GM21619 (cell line): ENCODE measurements at regions not wholly inside any gene's neighbourhood (a gene's known extent, or its start where the extent isn't known, plus 50 kb on each side); places are given as distances from the start of the nearest gene placed in this dataset.
"Not testable (repeated sequence)": the region's sequence is repeated elsewhere in the genome, so short reads cannot be mapped to it uniquely, and the experiment has no call there.

Experiments
- ATAC-seq: cut with Tn5 transposase; IDR thresholded peaks from one replicate; pipeline ENCODE4 v1.9.1; 2021; ENCODE audit not compliant: unreplicated experiment

DNA sequence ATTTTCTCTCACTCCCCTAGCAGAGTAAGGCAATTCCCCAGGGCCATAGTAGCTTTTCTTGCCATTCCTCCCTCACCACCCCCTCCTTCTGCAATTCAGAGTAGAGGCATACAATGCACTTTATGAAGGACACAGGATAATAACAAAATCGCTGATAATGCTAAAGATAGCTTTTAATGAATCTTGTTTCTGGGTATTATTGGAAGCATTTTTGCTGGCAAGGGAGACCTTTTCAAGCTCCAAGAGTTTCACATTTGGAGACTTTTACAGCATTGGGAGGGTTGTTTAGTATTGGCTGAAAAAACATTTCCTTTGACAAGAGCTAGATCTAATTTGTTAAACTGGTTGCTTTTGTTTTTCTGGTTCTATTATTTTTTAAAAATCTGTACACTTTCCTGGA is 573.0 kb upstream of the C16orf82 start:
- no peak for ATAC-seq

DNA sequence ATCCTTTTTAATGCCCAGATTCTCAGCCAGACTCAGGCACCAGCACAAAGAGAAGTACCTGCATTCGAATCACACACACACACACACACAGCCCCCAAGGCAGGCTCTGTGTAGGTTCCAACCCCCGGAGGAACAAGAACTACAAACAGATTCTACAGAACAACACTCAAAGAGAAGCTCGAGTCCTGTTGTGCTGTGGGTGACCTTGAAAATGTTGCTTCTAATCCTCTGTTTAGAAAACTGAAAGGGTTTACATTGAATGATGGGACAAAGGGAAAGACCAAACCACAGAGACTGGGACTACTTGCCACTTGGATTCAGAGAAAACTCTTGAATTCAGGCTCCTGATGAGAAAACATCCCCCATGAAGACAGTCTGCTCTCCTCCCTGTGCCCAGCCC is 568.8 kb upstream of the C16orf82 start:
- ATAC-seq, result no peak

DNA sequence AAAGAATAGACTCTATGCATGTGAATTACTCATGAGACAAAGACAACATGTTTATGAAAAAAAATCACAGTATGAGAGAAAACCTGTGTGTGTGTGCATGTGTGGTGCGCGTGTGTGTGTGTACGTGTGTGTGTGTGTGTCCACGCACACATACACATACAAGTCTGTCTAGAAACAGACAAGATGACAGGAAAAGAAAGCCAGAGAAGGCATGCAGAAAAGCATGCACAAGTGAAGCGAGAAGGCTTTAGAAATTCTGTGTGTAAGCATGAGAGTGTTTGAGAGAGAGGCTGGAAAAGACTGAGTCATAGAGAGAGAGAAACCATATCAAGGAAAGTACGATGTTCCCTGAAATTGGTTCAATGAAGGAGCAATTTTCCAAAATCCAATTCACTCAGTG is 566.4 kb upstream of the C16orf82 start:
- ATAC-seq, result no peak

- no peak for ATAC-seq
These were observed 561.2 kb upstream of the C16orf82 start for GRCh38 chr16:26505496-26505895.

GRCh38 chr16:26508946-26509345 is 557.8 kb upstream of the C16orf82 start:
- ATAC-seq, result not testable (repeated sequence)

DNA sequence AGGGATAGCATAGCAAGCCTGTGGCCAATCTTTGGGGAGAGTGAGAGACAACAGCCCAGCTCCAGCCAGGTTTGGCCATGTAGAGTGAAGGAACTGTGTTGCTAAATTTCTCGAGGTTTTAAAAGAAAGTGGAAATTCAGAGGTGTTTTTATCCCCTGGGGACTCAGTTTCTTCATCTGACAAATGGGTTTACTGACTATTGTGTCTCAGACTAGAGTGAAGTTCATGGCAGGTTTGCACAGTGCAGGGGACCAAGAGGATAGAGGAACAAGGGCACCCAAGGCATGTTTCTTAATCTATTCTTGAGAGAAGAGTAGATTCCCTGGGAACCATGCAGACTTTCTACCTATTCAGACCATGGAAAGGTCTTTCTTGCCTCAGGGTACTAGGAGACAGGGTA is 555.8 kb upstream of the C16orf82 start:
- no peak for ATAC-seq

- ATAC-seq, result no peak
These were observed 555.3 kb upstream of the C16orf82 start for GRCh38 chr16:26511463-26511862.

DNA sequence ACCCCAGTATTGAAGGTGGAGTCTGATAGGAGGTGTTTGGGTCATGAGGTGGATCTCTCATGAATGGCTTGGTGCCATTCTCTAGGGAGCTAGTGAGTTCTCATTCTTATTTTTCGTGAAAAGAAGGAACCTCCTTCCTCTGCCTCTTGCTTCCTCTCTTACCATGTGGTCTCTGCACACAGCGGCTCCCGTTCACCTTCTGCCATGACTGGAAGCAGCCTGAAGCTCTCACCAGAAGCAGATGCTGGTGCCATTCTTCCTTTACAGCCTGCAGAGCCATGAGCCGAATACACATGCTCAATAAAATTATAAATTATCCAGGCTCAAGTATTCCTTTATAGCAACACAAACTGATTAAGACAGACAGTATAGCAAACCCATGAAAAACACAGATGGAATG is 545.1 kb upstream of the C16orf82 start:
- ATAC-seq, result no peak

DNA sequence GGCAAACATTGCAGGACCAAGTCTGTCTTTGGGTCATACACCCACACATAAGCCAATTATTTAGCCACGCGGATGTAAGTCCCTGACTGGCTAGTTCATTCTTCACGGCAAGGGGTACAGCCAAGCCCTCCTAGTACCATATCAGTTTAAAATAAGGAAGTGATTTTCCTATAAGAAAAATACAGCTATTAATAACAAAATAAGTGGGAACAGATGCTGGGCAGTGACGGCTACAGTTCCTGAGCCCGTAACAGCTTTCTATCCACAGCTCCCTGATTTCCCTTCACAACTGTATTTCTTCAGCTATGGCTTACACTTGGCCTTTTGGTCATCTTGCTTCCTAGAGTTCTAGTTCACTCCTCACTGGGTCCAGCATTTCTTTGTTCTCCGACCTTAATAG is 542.4 kb upstream of the C16orf82 start:
- ATAC-seq, result no peak

- ATAC-seq, result no peak
These were observed 541.9 kb upstream of the C16orf82 start for GRCh38 chr16:26524846-26525245.

DNA sequence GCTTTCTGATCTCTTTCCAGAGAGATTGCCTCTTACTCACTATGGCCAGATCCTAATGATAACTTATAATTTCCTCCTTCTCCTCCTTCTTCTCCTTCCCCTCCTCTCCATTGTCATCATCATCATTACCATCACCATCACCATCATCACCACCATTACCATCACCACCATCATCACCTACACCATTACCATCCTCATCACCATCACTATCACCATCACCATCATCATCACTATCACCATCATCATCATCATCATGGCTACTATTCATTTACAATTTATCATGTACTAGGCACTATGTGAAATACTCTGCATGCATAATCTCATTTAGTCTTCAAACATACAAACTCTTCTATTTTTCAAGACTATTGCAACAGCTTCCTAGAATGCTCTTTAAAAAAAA is 540.9 kb upstream of the C16orf82 start:
- no peak for ATAC-seq

DNA sequence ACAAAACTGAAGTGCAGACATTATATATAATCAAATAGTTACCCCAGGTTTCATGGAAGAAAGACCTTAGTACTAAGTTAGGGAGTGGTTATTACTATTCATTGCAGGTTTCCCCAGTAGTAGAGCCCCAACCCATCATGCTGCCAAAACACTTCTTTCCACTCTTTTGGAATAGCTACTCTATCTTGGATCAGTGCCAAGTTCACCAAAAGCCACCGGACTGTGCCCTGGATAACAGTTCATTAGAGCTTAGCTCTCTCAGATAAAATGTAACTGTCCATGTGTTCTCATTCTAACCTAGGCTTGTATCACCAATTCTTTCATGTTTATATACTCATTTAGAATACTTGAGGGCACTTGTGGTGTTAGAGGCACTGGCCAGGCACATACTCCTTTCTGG is 540.1 kb upstream of the C16orf82 start:
- no peak for ATAC-seq

DNA sequence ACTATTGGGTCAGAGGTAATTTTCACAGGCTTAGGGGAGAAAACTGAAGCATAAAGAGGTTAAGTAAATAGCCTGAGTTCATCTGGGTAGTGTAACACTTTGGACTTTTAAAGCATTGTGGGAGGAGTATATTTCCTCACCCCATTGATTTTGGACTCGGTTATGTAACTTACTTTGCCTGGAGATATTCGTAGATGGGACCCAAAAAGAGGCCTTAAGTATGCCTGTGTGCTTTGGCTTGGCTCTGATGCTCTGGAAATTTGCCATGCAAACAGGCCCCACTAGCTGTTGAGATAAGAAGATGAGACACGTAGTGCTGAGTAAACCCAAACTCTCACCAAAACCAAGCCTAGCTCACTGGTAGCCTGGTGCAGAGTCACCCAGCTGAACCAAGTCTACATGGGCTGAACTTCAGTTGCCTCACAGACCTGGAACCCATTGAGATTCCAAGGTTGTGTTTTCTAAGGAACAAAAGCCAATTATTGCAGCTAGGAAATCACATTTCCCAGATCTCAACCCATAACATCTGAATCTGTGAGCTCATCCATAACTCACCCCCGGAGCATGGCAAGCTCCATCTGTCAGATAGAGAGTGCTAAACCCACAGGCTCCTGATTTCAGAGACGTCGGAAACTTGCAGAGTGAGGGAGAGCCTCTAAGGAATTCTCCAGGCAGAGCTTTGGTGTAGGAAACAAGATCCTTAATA is 536.0 kb upstream of the C16orf82 start:
- ATAC-seq, result no peak

DNA sequence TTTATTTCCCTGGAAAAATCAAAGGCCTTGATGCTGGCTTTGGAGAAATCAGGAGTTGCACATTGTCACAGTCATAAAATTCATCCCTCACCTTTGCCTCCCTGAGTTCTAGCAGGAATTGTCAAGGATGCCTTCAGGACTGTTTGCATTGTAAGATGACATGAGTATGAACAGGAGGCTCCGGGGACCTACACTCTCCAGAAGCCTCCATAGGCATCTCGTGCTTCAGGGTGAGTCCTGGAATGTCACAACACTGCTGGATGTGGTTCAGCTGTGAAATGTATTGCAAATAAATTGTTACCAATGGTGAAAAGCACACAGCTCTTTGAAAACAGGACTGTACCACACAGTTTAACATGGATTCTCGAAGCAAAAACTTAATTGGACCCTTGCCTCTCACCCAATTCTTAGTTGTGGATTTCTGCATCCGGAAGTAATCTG is 535.4 kb upstream of the C16orf82 start:
- no peak for ATAC-seq

GRCh38 chr16:26532456-26532855 is 534.3 kb upstream of the C16orf82 start:
- no peak for ATAC-seq

GRCh38 chr16:26542198-26542597 is 524.5 kb upstream of the C16orf82 start:
- ATAC-seq, result no peak

DNA sequence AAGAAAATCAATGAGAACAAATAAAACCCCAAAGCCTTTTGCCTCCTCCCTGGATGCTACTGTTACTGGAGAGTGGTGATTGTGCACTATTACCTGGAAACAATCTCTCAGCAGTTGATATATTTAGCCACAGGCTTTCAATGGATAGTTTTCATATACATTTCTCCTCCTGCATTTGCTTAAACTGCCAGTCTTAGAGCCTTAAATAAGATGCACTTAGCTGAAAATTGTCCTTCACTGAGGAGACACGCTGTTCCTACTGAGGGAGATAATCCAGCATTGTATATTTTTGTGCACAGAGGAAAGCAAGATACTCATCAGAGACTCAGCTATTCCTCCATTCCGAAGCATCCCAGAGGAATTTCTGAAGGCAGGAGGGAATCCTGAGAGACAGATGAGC is 520.2 kb upstream of the C16orf82 start:
- no peak for ATAC-seq

DNA sequence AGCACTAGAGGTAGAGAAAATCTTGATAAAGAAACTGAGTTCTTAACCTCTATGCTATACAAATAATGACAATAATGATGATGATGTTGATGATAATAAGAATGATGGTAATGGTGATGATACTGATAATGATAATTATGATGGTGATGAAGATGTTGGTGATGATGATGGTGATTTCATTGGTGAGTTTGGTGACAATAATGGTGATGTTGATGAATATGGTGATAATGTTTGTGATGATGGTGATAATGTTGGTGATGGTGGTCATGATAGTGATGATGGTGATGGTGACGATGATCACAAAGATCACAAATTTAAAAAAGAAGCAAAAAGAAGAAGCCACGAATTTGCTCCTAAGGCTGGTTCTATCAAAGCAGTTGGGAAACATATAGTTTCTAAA is 519.0 kb upstream of the C16orf82 start:
- no peak for ATAC-seq

DNA sequence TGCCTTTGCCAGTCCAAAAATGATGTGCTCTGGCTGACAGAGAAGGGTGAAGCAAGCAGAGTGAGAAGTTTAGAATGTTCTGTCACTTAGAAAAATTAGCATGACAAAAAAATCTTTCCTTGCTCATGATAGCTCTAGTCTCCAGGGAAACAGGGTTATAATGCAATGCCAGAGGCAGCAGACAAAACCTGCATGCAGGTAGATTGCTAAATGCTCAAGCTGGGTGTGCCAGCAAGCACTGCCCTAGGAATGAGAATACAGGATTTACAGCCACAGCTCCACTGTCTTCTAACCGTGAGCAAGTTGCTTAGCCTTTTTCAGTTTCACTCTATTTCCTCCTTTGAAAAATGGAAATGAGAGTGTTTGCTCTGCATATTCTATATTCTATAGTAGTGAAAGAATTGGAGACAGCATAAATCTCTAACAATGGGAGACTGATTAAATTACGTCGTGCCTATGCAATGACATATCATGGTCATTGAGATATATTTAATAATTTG is 516.6 kb upstream of the C16orf82 start:
- ATAC-seq, result no peak

DNA sequence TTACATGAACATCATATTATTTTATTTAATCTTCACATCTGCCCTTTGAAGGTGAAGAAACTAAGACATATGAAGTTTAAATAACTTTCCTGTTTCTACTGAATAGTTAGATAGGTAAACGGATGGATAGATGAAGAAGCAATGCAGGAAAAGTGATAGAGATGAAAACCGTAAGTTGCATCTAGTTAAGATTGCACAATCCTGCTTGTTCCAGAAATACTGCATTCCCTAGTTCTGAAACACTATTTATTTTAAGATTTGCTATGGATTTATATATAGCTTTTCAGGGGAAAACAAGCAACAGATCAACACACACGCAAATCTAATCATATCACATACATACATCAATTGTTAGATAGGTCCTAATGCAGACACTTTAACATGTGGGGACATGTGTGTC is 512.7 kb upstream of the C16orf82 start:
- no peak for ATAC-seq

DNA sequence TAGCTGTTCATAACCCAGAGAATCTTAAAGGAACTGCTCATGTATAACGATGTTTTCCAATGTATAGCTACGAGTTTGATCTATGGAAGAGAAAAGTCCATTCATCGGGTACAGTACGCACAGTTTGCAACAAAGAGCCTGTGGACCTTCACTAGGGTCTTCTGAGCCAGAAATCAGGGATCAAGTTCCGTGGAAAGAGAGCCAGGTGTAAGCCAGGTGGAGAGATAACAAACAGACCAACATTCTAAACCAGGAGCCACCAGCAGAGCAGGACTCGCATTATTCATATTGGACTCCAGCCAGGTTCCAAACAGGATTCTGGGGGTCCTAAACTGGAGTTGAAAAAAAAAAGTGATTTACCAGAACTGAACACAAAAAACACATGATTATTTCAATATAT is 505.4 kb upstream of the C16orf82 start:
- ATAC-seq, result no peak

GRCh38 chr16:26563018-26563417 is 503.7 kb upstream of the C16orf82 start:
- ATAC-seq, result no peak

GRCh38 chr16:26567356-26567755 is 499.4 kb upstream of the C16orf82 start:
- ATAC-seq, result no peak
